Transverse colon (tissue), 4 donors: ENCODE measurements at regions not wholly inside any gene's neighbourhood (a gene's known extent, or its start where the extent isn't known, plus 50 kb on each side); places are given as distances from the start of the nearest gene placed in this dataset.
A peak's percentile ranks its signal among the peaks of the same experiment; 100 is the strongest.

ENCODE experiments used
- DNase-seq: peaks from one replicate; pipeline ENCODE4 v3.0.0-alpha.2; 2019
- H3K27ac ChIP-seq, 4 donors: fragments of 200-600 bp; sonication (generic); 2 replicates each; pipeline ENCODE4 v1.5.1; 2016 to 2018; ENCODE audit warnings: inconsistent platforms in 4 of 4
- H3K27me3 ChIP-seq: fragments of 200-600 bp; sonication (generic); 2 replicates; pipeline ENCODE4 v1.5.1; 2017; ENCODE audit warnings: inconsistent platforms
- H3K36me3 ChIP-seq, 4 donors: fragments of 200-600 bp; sonication (generic); 2 replicates each; pipeline ENCODE4 v1.5.1; 2017 to 2019; ENCODE audit warnings: inconsistent platforms in 4 of 4
- H3K4me1 ChIP-seq, 4 donors: fragments of 200-600 bp; sonication (generic); 2 replicates each; pipeline ENCODE4 v1.5.1; 2017 to 2020; ENCODE audit warnings: inconsistent platforms in 4 of 4
- H3K4me3 ChIP-seq, 4 donors: fragments of 200-600 bp; sonication (generic); 1 replicate in 1 of 4; 2 replicates in 3 of 4; pipeline versions ENCODE4 v1.5.1 to v1.6.1; 2017 to 2019; ENCODE audit warnings: inconsistent platforms in 4 of 4
- H3K9me3 ChIP-seq, 2 donors: fragments of 200-600 bp; sonication (generic); 2 replicates each; pipeline ENCODE4 v1.5.1; 2017 to 2019; ENCODE audit warnings: inconsistent platforms in 2 of 2
- CTCF ChIP-seq, 5 experiments: fragments of 200-600 bp in 3 of 5; fragments of 450-650 bp in 2 of 5; sonication (generic) in 3 of 5; IDR thresholded peaks; 1 replicate in 2 of 5; 2 replicates in 3 of 5; pipeline ENCODE4 v1.5.1; 2016 to 2017; ENCODE audit warnings: antibody characterized with exemption in 5 of 5, inconsistent platforms in 3 of 5, mild to moderate bottlenecking in 2 of 5, moderate library complexity in 1 of 5
- EP300 ChIP-seq: sonication (generic); formaldehyde crosslinking; IDR thresholded peaks from one replicate; pipeline ENCODE4 v1.6.1; 2017; ENCODE audit warnings: antibody characterized with exemption, low read depth
- POLR2A ChIP-seq: fragments of 450-650 bp; IDR thresholded peaks from one replicate; pipeline ENCODE4 v1.6.1; 2016; ENCODE audit warnings: antibody characterized with exemption, mild to moderate bottlenecking, moderate library complexity
- POLR2AphosphoS5 ChIP-seq, 3 donors: sonication (generic); formaldehyde crosslinking; IDR thresholded peaks; one replicate each; pipeline ENCODE4 v1.6.1; 2016; ENCODE audit warnings: antibody characterized with exemption in 3 of 3
- WGBS, 2 donors: methylation state at CpG; one replicate each; pipeline ENCODE4 v1.1.5; 2018; ENCODE audit warnings: low coverage in 1 of 2; 5-methylcytosine and 5-hydroxymethylcytosine counted together
- in situ Hi-C, 4 donors: fragments of 200-750 bp; cut with MboI; loops; one replicate each; pipeline versions ENCODE4 v1.15.0 to v1.15.1; 2017; ENCODE audit warnings: low sequenced_read_pairs in 3 of 4, low pct_ligation_motif_present in 1 of 4, low pct_unique_long_range_greater_than_20kb in 1 of 4
- intact Hi-C: fragments of 100-400 bp; cut with DNase I; formaldehyde crosslinking; loops from one replicate; pipeline ENCODE4 v1.15.1; 2023; ENCODE audit warnings: low total_unique reads

- Histone ChIP-seq H3K4me3 (no peak overlapping the region), H3K27me3 (no peaks in the 10 kb centered on the region), H3K4me1 (peaks cover 4 to 12% (median 7%) of the 10 kb centered on the region in 4 donors), H3K36me3 (no peaks in the 10 kb centered on the region), H3K27ac (no peak overlapping the region), H3K9me3 (no peaks in the 10 kb centered on the region)
- WGBS, 2 donors, result 34 to 69% methylated on average over 4 of the region's 4 CpGs
- DNase-seq, result peak; percentile 31
- in situ Hi-C loops, result no loop called here
- TF ChIP-seq EP300, result no peak
- TF ChIP-seq CTCF (IDR thresholded peaks at IDR 0.05), result no peak
- no peak for TF ChIP-seq POLR2A
- no peak for TF ChIP-seq POLR2AphosphoS5 (IDR thresholded peaks at IDR 0.05)
- intact Hi-C loops, result loop anchor here (10.0 kb wide), 1 partner anchor 150 kb away; no protein-coding TSS in a partner anchor
Measured at GRCh38 chr14:34064349-34064748, 113.5 kb upstream of the EGLN3 start.

GRCh38 chr14:34063470-34064164 is 112.7 kb upstream of the EGLN3 start:
- Histone ChIP-seq H3K4me1 (peaks cover 6 to 15% (median 8%) of the 10 kb centered on the region in 4 donors), H3K9me3 (no peaks in the 10 kb centered on the region), H3K4me3 (no peak overlapping the region), H3K36me3 (no peaks in the 10 kb centered on the region), H3K27ac (peak overlapping the region in 2 of 4 donors; percentile 6 to 24), H3K27me3 (no peaks in the 10 kb centered on the region)
- WGBS, 2 donors, result 52 to 63% methylated on average over 4 to 9 of the region's 9 CpGs
- in situ Hi-C loops (no loop called here), intact Hi-C loops (loop anchor here (10.0 kb wide), 1 partner anchor 151 kb away; no protein-coding TSS in a partner anchor)
- DNase-seq, result no peak
- no peak for TF ChIP-seq POLR2A
- no peak for TF ChIP-seq EP300

- intact Hi-C loops, result loop anchor here (10.0 kb wide), 1 partner anchor 152 kb away; no protein-coding TSS in a partner anchor
- Histone ChIP-seq H3K4me1 (peaks cover 6 to 15% (median 8%) of the 10 kb centered on the region in 4 donors), H3K27ac (no peak overlapping the region), H3K9me3 (no peaks in the 10 kb centered on the region), H3K27me3 (no peaks in the 10 kb centered on the region), H3K36me3 (no peaks in the 10 kb centered on the region), H3K4me3 (no peak overlapping the region)
- in situ Hi-C loops, result no loop called here
- TF ChIP-seq POLR2A, result no peak
- TF ChIP-seq CTCF (IDR thresholded peaks at IDR 0.05), result no peak
- TF ChIP-seq POLR2AphosphoS5 (IDR thresholded peaks at IDR 0.05), result no peak
- TF ChIP-seq EP300, result no peak
- 81 to 100% methylated on average over 1 of the region's 1 CpG for WGBS, 2 donors
- DNase-seq, result no peak
Measured at GRCh38 chr14:34063042-34063441, 112.2 kb upstream of the EGLN3 start.

- Histone ChIP-seq H3K4me3 (no peak overlapping the region), H3K27ac (no peak overlapping the region), H3K27me3 (no peaks in the 10 kb centered on the region), H3K36me3 (no peaks in the 10 kb centered on the region), H3K9me3 (no peaks in the 10 kb centered on the region), H3K4me1 (peaks cover 6 to 15% (median 8%) of the 10 kb centered on the region in 4 donors)
- intact Hi-C loops, result loop anchor here (10.0 kb wide), 1 partner anchor 152 kb away; no protein-coding TSS in a partner anchor
- WGBS, 2 donors, result 80 to 93% methylated on average over 3 to 8 of the region's 8 CpGs
- TF ChIP-seq EP300 (no peak), POLR2AphosphoS5 (IDR thresholded peaks at IDR 0.05) (no peak), CTCF (IDR thresholded peaks at IDR 0.05) (no peak), POLR2A (no peak)
- DNase-seq, result no peak
- in situ Hi-C loops, result no loop called here
Measured at GRCh38 chr14:34062353-34062973, 111.6 kb upstream of the EGLN3 start.
